ENCODE measurements at regions not wholly inside any gene's neighbourhood (a gene's known extent, or its start where the extent isn't known, plus 50 kb on each side); places are given as distances from the start of the nearest gene placed in this dataset.

DNA sequence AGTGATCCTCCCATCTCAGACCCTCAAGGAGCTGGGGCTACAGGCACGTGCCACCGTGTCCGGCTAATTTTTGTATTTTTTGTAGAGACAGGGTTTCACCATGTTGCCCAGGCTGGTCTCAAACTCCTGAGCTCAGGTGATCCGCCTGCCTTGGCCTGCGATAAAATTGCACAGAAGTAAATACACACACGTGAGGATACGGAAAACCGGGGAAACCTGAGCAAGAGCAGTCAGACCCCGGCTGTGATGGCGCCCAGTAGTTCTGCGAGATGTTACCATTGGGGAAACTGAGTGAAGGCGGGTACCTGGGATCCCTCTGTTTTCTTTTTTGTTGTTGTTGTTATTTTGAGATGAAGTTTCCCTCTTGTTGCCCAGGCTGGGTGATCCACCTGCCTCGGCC is 114.9 kb downstream of the C9orf50 start:
- no peak for ATAC-seq
- no peak for DNase-seq
- no peak overlapping the region for H3K4me3 ChIP-seq (ENCODE audit: low read length)
- no peaks in the 10 kb centered on the region for H3K9me3 ChIP-seq (ENCODE audit: control insufficient read depth, low read length)
- intact Hi-C loops (cut with DNase I) = loop anchor here in 2 of 4 donors (10.0 kb wide), 2 partner anchors 49 to 59 kb away; no protein-coding TSS in a partner anchor
- WGBS = 93% methylated on average over 13 of the region's 13 CpGs
- no peaks in the 10 kb centered on the region for H3K4me1 ChIP-seq (ENCODE audit: control insufficient read depth, insufficient read depth, low read length)
- H3K27ac ChIP-seq (ENCODE audit: low read length) = no peak overlapping the region
- H3K27me3 ChIP-seq (ENCODE audit: control insufficient read depth, insufficient read depth) = no peaks in the 10 kb centered on the region

- Histone ChIP-seq H3K27me3 (ENCODE audit: control insufficient read depth, insufficient read depth) (no peaks in the 10 kb centered on the region), H3K9me3 (ENCODE audit: control insufficient read depth, low read length) (no peaks in the 10 kb centered on the region), H3K27ac (ENCODE audit: low read length) (no peak overlapping the region), H3K4me3 (ENCODE audit: low read length) (no peak overlapping the region), H3K4me1 (ENCODE audit: control insufficient read depth, insufficient read depth, low read length) (no peaks in the 10 kb centered on the region)
- peak in 1 of 2 donors; percentile 8 for ATAC-seq
- WGBS = 72% methylated on average over 22 of the region's 22 CpGs
- DNase-seq = no peak
- intact Hi-C loops (cut with DNase I) = loop anchor here in 2 of 4 donors (10.0 kb wide), 2 partner anchors 49 to 59 kb away; no protein-coding TSS in a partner anchor
These were observed 115.5 kb downstream of the C9orf50 start for GRCh38 chr9:129505270-129505902.

- DNase-seq = no peak
- ATAC-seq = no peak
- H3K27ac ChIP-seq (ENCODE audit: low read length) = no peak overlapping the region
- WGBS = 82% methylated on average over 1 of the region's 1 CpG
- no peaks in the 10 kb centered on the region for H3K9me3 ChIP-seq (ENCODE audit: control insufficient read depth, low read length)
- no peaks in the 10 kb centered on the region for H3K4me1 ChIP-seq (ENCODE audit: control insufficient read depth, insufficient read depth, low read length)
- no peaks in the 10 kb centered on the region for H3K27me3 ChIP-seq (ENCODE audit: control insufficient read depth, insufficient read depth)
- H3K4me3 ChIP-seq (ENCODE audit: low read length) = no peak overlapping the region
- intact Hi-C loops (cut with DNase I) = loop anchor here in 3 of 4 donors (5.0 to 10.0 kb wide), 3 partner anchors 43 to 60 kb away; no protein-coding TSS in a partner anchor
These were observed 116.5 kb downstream of the C9orf50 start for GRCh38 chr9:129504404-129504803.

GRCh38 chr9:129501771-129502319 is 119.1 kb downstream of the C9orf50 start:
- no peak overlapping the region for H3K4me3 ChIP-seq (ENCODE audit: low read length)
- no peaks in the 10 kb centered on the region for H3K9me3 ChIP-seq (ENCODE audit: control insufficient read depth, low read length)
- intact Hi-C loops (cut with DNase I) = loop anchor here in 3 of 4 donors (5.0 to 10.0 kb wide), 3 partner anchors 45 to 63 kb away; no protein-coding TSS in a partner anchor
- 41% methylated on average over 4 of the region's 4 CpGs for WGBS
- no peaks in the 10 kb centered on the region for H3K4me1 ChIP-seq (ENCODE audit: control insufficient read depth, insufficient read depth, low read length)
- ATAC-seq (no peak), DNase-seq (no peak)
- no peaks in the 10 kb centered on the region for H3K27me3 ChIP-seq (ENCODE audit: control insufficient read depth, insufficient read depth)
- H3K27ac ChIP-seq (ENCODE audit: low read length) = peak overlapping the region; percentile 40

DNA sequence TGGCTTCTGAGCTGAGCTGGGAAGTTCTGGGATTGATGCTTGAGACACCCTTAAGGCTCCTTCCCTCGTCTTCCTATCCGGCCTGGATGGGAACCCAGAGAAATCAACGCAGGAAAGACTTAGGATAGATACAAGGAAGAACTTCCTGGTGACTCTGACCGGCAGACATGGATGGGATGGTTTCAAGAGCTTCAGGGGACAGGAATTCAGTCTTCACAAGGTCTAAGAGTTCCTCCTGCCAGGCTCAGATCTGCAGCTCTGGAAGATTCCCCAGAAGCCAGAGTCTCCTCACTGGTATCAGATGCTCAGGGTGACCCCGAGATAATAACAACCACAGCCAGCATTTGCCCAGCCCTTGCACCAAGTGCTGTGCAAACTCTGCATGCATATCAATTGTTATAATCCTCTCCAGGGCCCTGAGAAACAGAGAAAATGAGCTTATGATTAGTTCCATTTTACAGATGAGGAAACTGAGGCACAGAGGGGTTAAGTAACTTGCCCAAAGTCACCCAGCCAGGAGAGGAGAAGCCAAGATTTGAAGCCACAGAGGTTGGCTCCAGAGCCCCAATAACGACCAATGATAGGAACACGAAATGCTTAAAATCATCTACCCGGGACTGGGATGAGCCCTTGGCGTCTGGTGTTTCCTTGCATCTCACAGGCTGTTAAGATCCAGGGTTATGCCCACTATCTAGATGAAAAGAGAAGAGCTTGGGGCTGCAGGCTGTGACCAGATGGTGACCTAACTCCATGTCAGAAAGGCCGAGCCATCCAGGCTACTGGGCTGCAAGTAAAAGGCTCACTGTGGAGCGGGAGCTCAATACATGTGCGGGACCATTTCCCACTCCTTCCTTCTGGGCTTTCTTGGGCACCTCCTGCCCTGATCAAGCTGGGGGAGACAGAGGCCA is 119.8 kb downstream of the C9orf50 start:
- Histone ChIP-seq H3K4me1 (ENCODE audit: control insufficient read depth, insufficient read depth, low read length) (no peaks in the 10 kb centered on the region), H3K9me3 (ENCODE audit: control insufficient read depth, low read length) (no peaks in the 10 kb centered on the region), H3K27ac (ENCODE audit: low read length) (peak overlapping the region; percentile 59), H3K27me3 (ENCODE audit: control insufficient read depth, insufficient read depth) (no peaks in the 10 kb centered on the region), H3K4me3 (ENCODE audit: low read length) (no peak overlapping the region)
- no peak for DNase-seq
- 80% methylated on average over 12 of the region's 12 CpGs for WGBS
- no peak for ATAC-seq
- intact Hi-C loops (cut with DNase I) = loop anchor here in 3 of 4 donors (5.0 to 10.0 kb wide), 3 partner anchors 46 to 64 kb away; no protein-coding TSS in a partner anchor

- DNase-seq (peak; percentile 54 to 74 (median 62)), ATAC-seq (no peak)
- Histone ChIP-seq H3K9me3 (ENCODE audit: control insufficient read depth, low read length) (no peaks in the 10 kb centered on the region), H3K27me3 (ENCODE audit: control insufficient read depth, insufficient read depth) (no peaks in the 10 kb centered on the region), H3K4me1 (ENCODE audit: control insufficient read depth, insufficient read depth, low read length) (no peaks in the 10 kb centered on the region), H3K4me3 (ENCODE audit: low read length) (no peak overlapping the region), H3K27ac (ENCODE audit: low read length) (peak overlapping the region; percentile 59)
- WGBS = 47% methylated on average over 18 of the region's 18 CpGs
- intact Hi-C loops (cut with DNase I) = loop anchor here in 3 of 4 donors (5.0 to 10.0 kb wide), 3 partner anchors 47 to 64 kb away; no protein-coding TSS in a partner anchor
These were observed 120.6 kb downstream of the C9orf50 start for GRCh38 chr9:129500161-129500862.

GRCh38 chr9:129498451-129499384 is 122.2 kb downstream of the C9orf50 start:
- DNase-seq (peak in 2 of 3 donors; percentile 58 to 61), ATAC-seq (no peak)
- Histone ChIP-seq H3K27ac (ENCODE audit: low read length) (peak overlapping the region; percentile 95), H3K27me3 (ENCODE audit: control insufficient read depth, insufficient read depth) (no peaks in the 10 kb centered on the region), H3K4me1 (ENCODE audit: control insufficient read depth, insufficient read depth, low read length) (no peaks in the 10 kb centered on the region), H3K4me3 (ENCODE audit: low read length) (no peak overlapping the region), H3K9me3 (ENCODE audit: control insufficient read depth, low read length) (no peaks in the 10 kb centered on the region)
- intact Hi-C loops (cut with DNase I) = loop anchor here (5.0 to 10.0 kb wide), 9 partner anchors 104 to 364 kb away; partner anchors contain the start of gene IER5L (in 2 of the 4)
- 66% methylated on average over 7 of the region's 7 CpGs for WGBS

- ATAC-seq (no peak), DNase-seq (peak in 2 of 3 donors; percentile 71)
- 43% methylated on average over 8 of the region's 8 CpGs for WGBS
- Histone ChIP-seq H3K9me3 (ENCODE audit: control insufficient read depth, low read length) (no peaks in the 10 kb centered on the region), H3K27ac (ENCODE audit: low read length) (peak overlapping the region; percentile 95), H3K27me3 (ENCODE audit: control insufficient read depth, insufficient read depth) (no peaks in the 10 kb centered on the region), H3K4me1 (ENCODE audit: control insufficient read depth, insufficient read depth, low read length) (no peaks in the 10 kb centered on the region), H3K4me3 (ENCODE audit: low read length) (peak overlapping the region; percentile 76)
- intact Hi-C loops (cut with DNase I) = loop anchor here (5.0 to 10.0 kb wide), 9 partner anchors 104 to 363 kb away; partner anchors contain the start of gene IER5L (in 2 of the 4)
These were observed 123.0 kb downstream of the C9orf50 start for GRCh38 chr9:129497813-129498450.

Measured in right cardiac atrium (tissue), 5 donors.